HG03095 (cell line): ENCODE measurements at regions not wholly inside any gene's neighbourhood (a gene's known extent, or its start where the extent isn't known, plus 50 kb on each side); places are given as distances from the start of the nearest gene placed in this dataset.
"Not testable (repeated sequence)": the region's sequence is repeated elsewhere in the genome, so short reads cannot be mapped to it uniquely, and the experiment has no call there.

ENCODE experiments used
- ATAC-seq: cut with Tn5 transposase; IDR thresholded peaks from one replicate; pipeline ENCODE4 v1.9.1; 2021; ENCODE audit warnings: moderate library complexity; ENCODE audit not compliant: unreplicated experiment

DNA sequence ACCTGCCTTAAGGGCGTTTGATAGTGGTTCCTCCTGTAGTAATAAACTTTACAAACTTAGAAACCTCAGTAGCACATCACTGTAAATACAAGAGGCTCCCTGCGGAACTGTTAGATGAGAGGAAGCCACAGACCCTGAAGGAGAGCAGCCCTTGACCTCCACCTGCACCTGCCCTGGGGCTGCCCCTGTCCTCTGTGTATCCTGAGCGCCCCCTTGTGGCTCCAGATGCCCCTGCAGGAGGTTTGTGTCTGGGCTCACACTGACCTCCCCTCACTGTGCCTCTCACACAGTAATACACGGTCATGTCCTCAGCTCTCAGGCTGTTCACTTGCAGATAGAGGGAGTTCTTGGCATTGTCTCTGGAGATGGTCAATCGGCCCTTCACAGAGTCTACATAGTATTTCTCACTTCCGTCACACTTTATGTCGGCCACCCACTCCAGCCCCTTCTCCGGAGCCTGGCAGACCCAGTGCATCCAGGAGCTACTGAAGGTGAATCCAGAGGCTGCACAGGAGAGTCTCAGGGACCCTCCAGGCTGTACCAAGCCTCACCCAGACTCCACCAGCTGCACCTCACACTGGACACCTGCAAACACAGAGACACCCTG, 1059.8 kb downstream of the TMEM121 start:
- ATAC-seq: no peak

GRCh38 chr14:106591539-106591938, 1065.2 kb downstream of the TMEM121 start:
- not testable (repeated sequence) for ATAC-seq

DNA sequence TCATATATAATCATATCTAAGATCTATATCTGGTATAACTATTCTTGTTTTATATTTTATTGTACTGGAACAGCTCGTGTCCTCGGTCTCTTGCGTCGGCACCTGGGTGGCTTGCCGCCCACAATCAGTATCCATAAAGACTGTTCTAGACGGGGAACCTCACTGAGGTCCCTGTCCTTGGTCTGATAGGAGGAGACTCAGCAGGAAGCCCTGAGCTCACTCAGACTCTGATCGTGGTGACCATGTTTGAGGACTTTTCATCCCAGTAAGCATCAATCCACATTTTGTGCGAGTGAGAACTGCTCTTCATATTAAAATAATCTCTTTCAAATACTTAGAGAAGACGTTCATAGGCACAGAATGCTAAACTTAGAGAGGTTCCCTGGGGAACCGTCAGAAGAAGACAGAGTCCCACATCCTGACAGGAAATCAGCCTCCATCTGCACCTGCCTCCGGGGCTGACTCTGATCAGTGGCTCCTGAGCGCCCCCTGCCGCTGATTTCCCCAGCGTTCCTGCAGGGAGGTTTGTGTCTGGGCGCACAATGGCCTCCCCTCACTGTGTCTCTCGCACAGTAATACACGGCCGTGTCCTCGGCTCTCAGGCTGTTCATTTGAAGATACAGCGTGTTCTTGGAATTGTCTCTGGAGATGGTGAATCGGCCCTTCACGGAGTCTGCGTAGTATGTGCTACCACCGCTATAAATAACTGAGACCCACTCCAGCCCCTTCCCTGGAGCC, 1065.9 kb downstream of the TMEM121 start:
- ATAC-seq: not testable (repeated sequence)

GRCh38 chr14:106599209-106599608, 1072.8 kb downstream of the TMEM121 start:
- no peak for ATAC-seq

GRCh38 chr14:106605548-106606448, 1079.4 kb downstream of the TMEM121 start:
- no peak for ATAC-seq

DNA sequence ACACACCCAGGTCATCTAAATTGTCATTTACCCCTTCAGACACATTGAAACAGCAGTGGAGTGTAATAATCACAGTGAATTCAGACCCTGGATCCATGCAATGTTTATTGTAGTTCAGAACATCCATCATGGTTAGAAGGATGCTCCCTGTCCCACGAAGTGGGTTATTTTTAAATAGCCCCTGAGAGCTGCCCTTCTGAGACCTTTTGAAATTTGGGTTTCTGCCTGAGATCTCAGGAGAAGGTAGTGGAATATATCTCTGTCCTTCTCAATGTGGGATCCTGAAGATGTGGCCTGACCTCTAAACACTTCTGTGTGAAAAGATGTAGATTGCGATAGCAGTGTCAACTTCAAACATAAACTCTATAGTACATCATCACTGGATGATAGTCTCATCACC, 1080.6 kb downstream of the TMEM121 start:
- no peak for ATAC-seq

GRCh38 chr14:106610691-106611090, 1084.3 kb downstream of the TMEM121 start:
- no peak for ATAC-seq

DNA sequence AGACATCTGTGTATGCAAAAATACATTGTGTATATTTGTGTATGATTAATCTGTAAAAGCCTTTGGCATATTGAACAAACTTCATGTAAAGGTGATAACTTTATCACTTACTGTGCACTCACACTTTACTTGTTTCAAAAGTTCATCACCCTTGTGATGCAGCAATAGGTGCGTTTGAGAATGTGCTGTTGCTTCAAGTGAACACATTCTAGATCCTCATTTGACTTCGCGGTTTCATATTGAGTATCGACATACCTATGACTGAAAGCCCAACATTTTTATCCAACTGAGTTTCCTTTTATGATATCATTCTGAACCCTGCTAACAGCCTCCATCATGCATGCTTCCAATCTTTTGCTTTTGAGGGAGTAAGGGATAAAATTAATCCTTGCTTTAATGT, 1086.9 kb downstream of the TMEM121 start:
- ATAC-seq: no peak

GRCh38 chr14:106618471-106618951, 1092.1 kb downstream of the TMEM121 start:
- ATAC-seq: not testable (repeated sequence)

- no peak for ATAC-seq
These were observed 1093.2 kb downstream of the TMEM121 start for GRCh38 chr14:106619606-106620005.

DNA sequence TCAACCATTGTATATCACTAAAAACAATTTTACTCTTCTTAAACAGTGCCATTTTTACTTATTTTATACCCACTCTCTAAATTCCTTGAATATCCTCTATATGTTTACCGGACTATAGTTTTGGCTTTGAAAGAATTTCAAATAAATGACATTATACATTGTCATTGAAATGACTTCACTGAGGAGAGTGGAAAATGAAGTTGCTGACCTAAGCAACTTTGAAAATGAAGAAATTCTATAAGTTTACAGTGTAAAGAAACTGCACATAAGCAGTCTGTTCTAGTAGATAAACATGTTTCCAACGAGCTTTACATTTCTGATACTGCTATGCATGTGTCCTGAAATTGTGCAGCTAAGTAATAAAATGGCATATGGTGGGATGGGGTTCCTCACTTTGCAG, 1094.0 kb downstream of the TMEM121 start:
- ATAC-seq: no peak

GRCh38 chr14:106622200-106622745, 1095.9 kb downstream of the TMEM121 start:
- ATAC-seq: no peak

DNA sequence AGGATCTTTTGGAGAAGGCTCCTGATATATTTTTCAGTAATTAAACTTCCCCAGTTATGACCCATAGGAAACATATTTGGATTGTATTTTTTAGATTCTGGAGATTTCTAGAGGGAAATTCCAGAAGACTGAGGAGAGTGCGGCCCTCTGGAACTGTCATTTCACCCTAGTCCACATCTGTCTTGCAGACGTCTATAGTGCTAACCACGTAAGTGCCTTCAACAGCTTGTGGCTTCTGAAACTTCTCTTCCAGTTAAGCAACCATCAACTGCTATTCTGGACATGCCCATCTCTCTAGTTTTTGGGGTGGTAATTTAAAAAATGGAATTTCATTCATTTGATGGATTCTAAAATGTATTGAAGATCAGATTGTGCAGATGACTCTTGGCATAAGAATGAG, 1098.8 kb downstream of the TMEM121 start:
- no peak for ATAC-seq

- not testable (repeated sequence) for ATAC-seq
These were observed 1100.1 kb downstream of the TMEM121 start for GRCh38 chr14:106626469-106626868.

GRCh38 chr14:106626942-106627588, 1100.7 kb downstream of the TMEM121 start:
- not testable (repeated sequence) for ATAC-seq

DNA sequence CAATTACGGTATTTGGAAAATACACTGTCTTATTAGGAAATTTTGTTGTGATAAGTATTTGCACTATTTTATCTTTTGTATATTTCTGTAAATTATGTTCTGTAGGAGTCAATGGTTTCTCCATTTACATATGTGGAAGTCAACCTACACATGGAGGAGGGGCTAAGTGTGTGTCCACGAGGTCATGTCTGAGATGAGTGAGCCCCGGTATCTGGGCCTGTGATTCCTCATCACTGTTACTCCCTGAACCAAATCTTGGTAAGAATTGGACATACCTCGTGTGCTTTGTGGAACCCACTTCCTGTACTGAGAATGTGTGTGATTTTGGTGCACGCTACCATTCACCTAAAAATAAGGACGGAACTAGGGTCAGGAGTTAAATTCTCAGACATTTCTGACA, 1105.5 kb downstream of the TMEM121 start:
- no peak for ATAC-seq

GRCh38 chr14:106633721-106634120, 1107.3 kb downstream of the TMEM121 start:
- no peak for ATAC-seq

- no peak for ATAC-seq
These were observed 1109.2 kb downstream of the TMEM121 start for GRCh38 chr14:106635569-106635968.

DNA sequence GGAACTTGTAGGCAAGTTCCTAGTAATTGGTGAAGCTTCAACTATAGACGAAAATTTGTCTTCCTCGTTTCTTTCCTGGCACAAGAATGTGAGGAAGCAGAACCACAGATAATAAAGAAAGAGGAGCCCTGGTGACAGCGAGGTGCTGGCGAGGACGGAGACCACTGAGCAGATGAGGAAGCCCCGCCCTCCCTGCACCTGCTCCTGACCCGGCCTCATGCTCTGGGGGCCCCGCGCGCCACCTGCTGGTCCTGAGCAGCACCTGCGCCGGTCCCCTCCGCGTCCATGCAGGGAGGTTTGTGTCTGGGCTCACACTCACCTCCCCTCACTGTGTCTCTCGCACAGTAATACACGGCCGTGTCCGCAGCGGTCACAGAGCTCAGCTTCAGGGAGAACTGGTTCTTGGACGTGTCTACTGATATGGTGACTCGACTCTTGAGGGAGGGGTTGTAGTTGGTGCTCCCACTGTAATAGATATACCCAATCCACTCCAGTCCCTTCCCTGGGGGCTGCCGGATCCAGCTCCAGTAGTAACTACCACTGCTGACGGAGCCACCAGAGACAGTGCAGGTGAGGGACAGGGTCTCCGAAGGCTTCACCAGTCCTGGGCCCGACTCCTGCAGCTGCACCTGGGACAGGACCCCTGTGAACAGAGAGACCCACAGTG, 1112.5 kb downstream of the TMEM121 start:
- not testable (repeated sequence) for ATAC-seq

GRCh38 chr14:106642090-106642489, 1115.7 kb downstream of the TMEM121 start:
- ATAC-seq: no peak
